ENCODE measurements at regions not wholly inside any gene's neighbourhood (a gene's known extent, or its start where the extent isn't known, plus 50 kb on each side); places are given as distances from the start of the nearest gene placed in this dataset.

- TF ChIP-seq EP300 (IDR thresholded peaks at IDR 0.05), result no peak
- TF ChIP-seq CTCF (IDR thresholded peaks at IDR 0.05), result no peak
- TF ChIP-seq POLR2A (IDR thresholded peaks at IDR 0.05), result no peak
- Histone ChIP-seq H3K4me1 (no peaks in the 10 kb centered on the region), H3K27me3 (no peaks in the 10 kb centered on the region), H3K4me3 (no peak overlapping the region), H3K9me3 (peaks cover 0 to 9% (median 2%) of the 10 kb centered on the region in 4 donors), H3K36me3 (no peaks in the 10 kb centered on the region), H3K27ac (no peak overlapping the region)
- no peak for DNase-seq (ENCODE audit: low spot score in 2 of 2)
- WGBS, 2 donors, result 72 to 74% methylated on average over 5 of the region's 5 CpGs
These were observed 59.9 kb upstream of the PMEPA1 start for GRCh38 chr20:57769756-57770155.

- H3K27ac ChIP-seq, result no peak overlapping the region
- H3K4me3 ChIP-seq, result no peak overlapping the region
- no peak for DNase-seq (ENCODE audit: low spot score in 2 of 2)
- H3K27me3 ChIP-seq, result no peaks in the 10 kb centered on the region
- H3K4me1 ChIP-seq, result no peaks in the 10 kb centered on the region
- WGBS, 2 donors, result 90 to 96% methylated on average over 1 of the region's 1 CpG
- peaks cover 0 to 19% (median 3%) of the 10 kb centered on the region in 4 donors for H3K9me3 ChIP-seq
- H3K36me3 ChIP-seq, result no peaks in the 10 kb centered on the region
- TF ChIP-seq POLR2A (IDR thresholded peaks at IDR 0.05), result no peak
- TF ChIP-seq EP300 (IDR thresholded peaks at IDR 0.05), result no peak
- TF ChIP-seq CTCF (IDR thresholded peaks at IDR 0.05), result no peak
These were observed 58.7 kb upstream of the PMEPA1 start for GRCh38 chr20:57768519-57768918.

- H3K36me3 ChIP-seq, result no peaks in the 10 kb centered on the region
- H3K27me3 ChIP-seq, result no peaks in the 10 kb centered on the region
- no peaks in the 10 kb centered on the region for H3K4me1 ChIP-seq
- H3K4me3 ChIP-seq, result no peak overlapping the region
- no peak overlapping the region for H3K27ac ChIP-seq
- peaks cover 0 to 19% (median 3%) of the 10 kb centered on the region in 4 donors for H3K9me3 ChIP-seq
- TF ChIP-seq CTCF (IDR thresholded peaks at IDR 0.05) (no peak), POLR2A (IDR thresholded peaks at IDR 0.05) (no peak), EP300 (IDR thresholded peaks at IDR 0.05) (no peak)
- DNase-seq (ENCODE audit: low spot score in 2 of 2), result no peak
These were observed 57.6 kb upstream of the PMEPA1 start for GRCh38 chr20:57767441-57767840.

- no peaks in the 10 kb centered on the region for H3K4me1 ChIP-seq
- H3K4me3 ChIP-seq, result no peak overlapping the region
- no peaks in the 10 kb centered on the region for H3K36me3 ChIP-seq
- no peak for TF ChIP-seq POLR2A (IDR thresholded peaks at IDR 0.05)
- no peak for TF ChIP-seq EP300 (IDR thresholded peaks at IDR 0.05)
- no peak for TF ChIP-seq CTCF (IDR thresholded peaks at IDR 0.05)
- 83 to 84% methylated on average over 4 of the region's 4 CpGs for WGBS, 2 donors
- H3K27ac ChIP-seq, result no peak overlapping the region
- DNase-seq (ENCODE audit: low spot score in 2 of 2), result no peak
- H3K27me3 ChIP-seq, result no peaks in the 10 kb centered on the region
- peaks cover 0 to 19% (median 3%) of the 10 kb centered on the region in 4 donors for H3K9me3 ChIP-seq
These were observed 53.4 kb upstream of the PMEPA1 start for GRCh38 chr20:57763235-57763595.

GRCh38 chr20:57762531-57763234 is 52.9 kb upstream of the PMEPA1 start:
- no peak for DNase-seq (ENCODE audit: low spot score in 2 of 2)
- H3K27me3 ChIP-seq, result no peaks in the 10 kb centered on the region

More at GRCh38 chr20:57762531-57763234, 52.9 kb upstream of the PMEPA1 start:
- no peaks in the 10 kb centered on the region for H3K4me1 ChIP-seq
- no peaks in the 10 kb centered on the region for H3K36me3 ChIP-seq
- WGBS, 2 donors, result 79 to 83% methylated on average over 8 of the region's 8 CpGs
- no peak overlapping the region for H3K27ac ChIP-seq
- no peak overlapping the region for H3K4me3 ChIP-seq
- peaks cover 0 to 19% (median 3%) of the 10 kb centered on the region in 4 donors for H3K9me3 ChIP-seq
- TF ChIP-seq POLR2A (IDR thresholded peaks at IDR 0.05) (no peak), CTCF (IDR thresholded peaks at IDR 0.05) (no peak), EP300 (IDR thresholded peaks at IDR 0.05) (no peak)

Data from tibial nerve (tissue), 4 donors.